PC-9 (cell line): ENCODE measurements at regions not wholly inside any gene's neighbourhood (a gene's known extent, or its start where the extent isn't known, plus 50 kb on each side); places are given as distances from the start of the nearest gene placed in this dataset.

Experiments used
- CTCF ChIP-seq: fragments of 200-600 bp; sonication (generic); conservative IDR thresholded peaks from 2 replicates; pipeline ENCODE4 v1.6.1; 2017; ENCODE audit warnings: mixed run types, antibody characterized with exemption, mild to moderate bottlenecking, moderate library complexity
- EZH2 ChIP-seq: fragments of 200-600 bp; sonication (generic); IDR thresholded peaks from 2 replicates; pipeline ENCODE4 v1.8.0; 2017; ENCODE audit warnings: antibody characterized with exemption, low read depth

GRCh38 chr2:81529944-81530343 lies 1225.4 kb upstream of the LRRTM1 start:
- TF ChIP-seq CTCF (no peak), EZH2 (no peak)
